ENCODE measurements at regions not wholly inside any gene's neighbourhood (a gene's known extent, or its start where the extent isn't known, plus 50 kb on each side); places are given as distances from the start of the nearest gene placed in this dataset.

GRCh38 chr12:42996869-42997431 is 407.4 kb upstream of the PRICKLE1 start:
- TF ChIP-seq CTCF (IDR thresholded peaks at IDR 0.05; ENCODE audit: insufficient read depth, low read depth, low read length) (no peak), EZH2 (IDR thresholded peaks at IDR 0.05; ENCODE audit: insufficient read depth, low read length) (no peak)
